ENCODE measurements at regions not wholly inside any gene's neighbourhood (a gene's known extent, or its start where the extent isn't known, plus 50 kb on each side); places are given as distances from the start of the nearest gene placed in this dataset.

DNA sequence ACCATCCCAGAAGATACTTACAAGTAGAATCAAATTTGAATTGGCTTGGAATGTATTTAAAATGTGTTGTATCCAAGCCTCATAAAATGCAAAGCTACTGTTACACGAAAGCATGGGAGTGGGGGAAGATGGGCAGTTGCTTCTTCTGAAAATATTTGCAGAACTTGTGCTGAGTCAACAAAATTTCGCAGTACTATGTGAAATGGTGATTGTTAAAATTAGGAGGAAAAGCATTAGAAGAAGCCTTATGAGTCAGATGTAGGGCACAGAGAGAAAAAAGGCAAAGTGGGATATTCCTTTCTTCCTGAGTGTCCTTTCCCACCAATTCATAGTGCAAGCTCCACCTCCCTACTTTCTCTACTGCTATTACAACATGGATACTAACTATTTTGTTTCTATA, 332.7 kb downstream of the PRDM5 start:
- TF ChIP-seq, protein P1, sequence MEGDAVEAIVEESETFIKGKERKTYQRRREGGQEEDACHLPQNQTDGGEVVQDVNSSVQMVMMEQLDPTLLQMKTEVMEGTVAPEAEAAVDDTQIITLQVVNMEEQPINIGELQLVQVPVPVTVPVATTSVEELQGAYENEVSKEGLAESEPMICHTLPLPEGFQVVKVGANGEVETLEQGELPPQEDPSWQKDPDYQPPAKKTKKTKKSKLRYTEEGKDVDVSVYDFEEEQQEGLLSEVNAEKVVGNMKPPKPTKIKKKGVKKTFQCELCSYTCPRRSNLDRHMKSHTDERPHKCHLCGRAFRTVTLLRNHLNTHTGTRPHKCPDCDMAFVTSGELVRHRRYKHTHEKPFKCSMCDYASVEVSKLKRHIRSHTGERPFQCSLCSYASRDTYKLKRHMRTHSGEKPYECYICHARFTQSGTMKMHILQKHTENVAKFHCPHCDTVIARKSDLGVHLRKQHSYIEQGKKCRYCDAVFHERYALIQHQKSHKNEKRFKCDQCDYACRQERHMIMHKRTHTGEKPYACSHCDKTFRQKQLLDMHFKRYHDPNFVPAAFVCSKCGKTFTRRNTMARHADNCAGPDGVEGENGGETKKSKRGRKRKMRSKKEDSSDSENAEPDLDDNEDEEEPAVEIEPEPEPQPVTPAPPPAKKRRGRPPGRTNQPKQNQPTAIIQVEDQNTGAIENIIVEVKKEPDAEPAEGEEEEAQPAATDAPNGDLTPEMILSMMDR (IDR thresholded peaks at IDR 0.05): no peak
- Histone ChIP-seq H3K36me3 (replicated peaks in 1 of 2; ENCODE audit: control insufficient read depth in 1 of 2, insufficient read depth in 2 of 2, low read length in 2 of 2) (no peaks in the 10 kb centered on the region), H3K4me3 (replicated peaks in 1 of 3; ENCODE audit: low read depth in 2 of 3, low read length in 3 of 3) (no peak overlapping the region), H3K9ac (ENCODE audit: insufficient read depth, low read length, poor library complexity, severe bottlenecking) (no peak overlapping the region), H3K4me1 (ENCODE audit: control insufficient read depth in 1 of 2, insufficient read depth in 2 of 2, low read length in 2 of 2) (no peaks in the 10 kb centered on the region), H3K79me2 (ENCODE audit: insufficient read depth, low read length) (no peaks in the 10 kb centered on the region), H3K27ac (ENCODE audit: low read depth in 1 of 2, low read length in 2 of 2) (no peak overlapping the region), H3K27me3 (ENCODE audit: control insufficient read depth in 2 of 2, insufficient read depth in 2 of 2, low read length in 2 of 2) (no peaks in the 10 kb centered on the region), H3K4me2 (replicated peaks; ENCODE audit: extremely low read depth, low read length, poor library complexity, severe bottlenecking) (no peak overlapping the region), H4K20me1 (ENCODE audit: insufficient read depth, low read length) (no peaks in the 10 kb centered on the region), H3K9me3 (replicated peaks in 1 of 2; ENCODE audit: control insufficient read depth in 1 of 2, insufficient read depth in 1 of 2, low read length in 2 of 2) (no peaks in the 10 kb centered on the region), H2AFZ (ENCODE audit: insufficient read depth, low read depth, low read length, poor library complexity, severe bottlenecking) (no peak overlapping the region)
- Mint-ChIP-seq H3K4me3 (no peak overlapping the region), H3K27ac (no peak overlapping the region), H3K36me3 (no peaks in the 10 kb centered on the region), H3K9me3 (peaks cover 0 to 5% (median under 1%) of the 10 kb centered on the region in 7 donors), H3K27me3 (ENCODE audit: low read depth in 3 of 3) (peaks cover 0 to 3% (median 0%) of the 10 kb centered on the region in 3 donors), H3K4me1 (no peaks in the 10 kb centered on the region)
- intact Hi-C loops (cut with micrococcal nuclease): no loop called here
- 86% methylated on average over 1 of the region's 2 CpGs for WGBS (ENCODE audit: insufficient coverage)
- no peak for DNase-seq

DNA sequence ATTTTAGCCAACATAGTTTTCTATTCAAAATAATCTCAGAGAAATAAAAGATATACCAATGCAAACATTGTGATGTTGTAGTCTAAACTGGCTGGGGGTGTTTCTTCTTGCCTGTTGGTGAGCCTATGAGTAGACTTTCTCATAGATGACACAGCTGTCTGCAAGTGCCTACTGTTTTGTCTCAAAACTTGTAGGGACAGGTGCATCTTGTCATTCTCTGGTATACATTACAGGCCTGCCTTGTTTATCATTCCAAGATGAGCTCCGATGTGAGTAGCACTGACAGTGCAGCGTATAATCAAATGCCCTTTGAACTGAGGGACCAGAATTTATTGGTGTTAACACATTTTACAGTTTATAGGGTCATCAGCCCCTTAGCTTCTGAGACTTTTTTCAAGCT, 353.8 kb downstream of the PRDM5 start:
- peaks cover 0 to 4% (median 0%) of the 10 kb centered on the region in 3 donors for H3K27me3 Mint-ChIP-seq (ENCODE audit: low read depth in 3 of 3)
- Histone ChIP-seq H3K9me3 (replicated peaks in 1 of 2; ENCODE audit: control insufficient read depth in 1 of 2, insufficient read depth in 1 of 2, low read length in 2 of 2) (peaks cover 0 to 2% of the 10 kb centered on the region in 2 donors), H3K4me1 (ENCODE audit: control insufficient read depth in 1 of 2, insufficient read depth in 2 of 2, low read length in 2 of 2) (no peaks in the 10 kb centered on the region), H3K4me3 (replicated peaks in 1 of 3; ENCODE audit: low read depth in 2 of 3, low read length in 3 of 3) (no peak overlapping the region), H3K4me2 (replicated peaks; ENCODE audit: extremely low read depth, low read length, poor library complexity, severe bottlenecking) (no peak overlapping the region), H3K27me3 (ENCODE audit: control insufficient read depth in 2 of 2, insufficient read depth in 2 of 2, low read length in 2 of 2) (no peaks in the 10 kb centered on the region), H3K9ac (ENCODE audit: insufficient read depth, low read length, poor library complexity, severe bottlenecking) (no peak overlapping the region), H3K27ac (ENCODE audit: low read depth in 1 of 2, low read length in 2 of 2) (no peak overlapping the region), H4K20me1 (ENCODE audit: insufficient read depth, low read length) (no peaks in the 10 kb centered on the region), H2AFZ (ENCODE audit: insufficient read depth, low read depth, low read length, poor library complexity, severe bottlenecking) (no peak overlapping the region), H3K79me2 (ENCODE audit: insufficient read depth, low read length) (no peaks in the 10 kb centered on the region), H3K36me3 (replicated peaks in 1 of 2; ENCODE audit: control insufficient read depth in 1 of 2, insufficient read depth in 2 of 2, low read length in 2 of 2) (no peaks in the 10 kb centered on the region)
- H3K9me3 Mint-ChIP-seq: peaks cover 0 to 7% (median 0%) of the 10 kb centered on the region in 7 donors
- no peaks in the 10 kb centered on the region for H3K36me3 Mint-ChIP-seq
- intact Hi-C loops (cut with micrococcal nuclease): no loop called here
- TF ChIP-seq, protein P1 (IDR thresholded peaks at IDR 0.05): no peak
- H3K4me1 Mint-ChIP-seq: no peaks in the 10 kb centered on the region
- no peak overlapping the region for H3K27ac Mint-ChIP-seq
- WGBS (ENCODE audit: insufficient coverage): 80% methylated on average over 1 of the region's 2 CpGs
- no peak overlapping the region for H3K4me3 Mint-ChIP-seq
- DNase-seq: no peak
